ENCODE measurements at regions not wholly inside any gene's neighbourhood (a gene's known extent, or its start where the extent isn't known, plus 50 kb on each side); places are given as distances from the start of the nearest gene placed in this dataset.

GRCh38 chr10:29407280-29407858 lies 118.5 kb downstream of the LYZL1 start:
- Histone ChIP-seq H3K36me3 (ENCODE audit: insufficient read depth) (peaks cover 22% of the 10 kb centered on the region), H3F3A (replicated peaks; ENCODE audit: low read depth) (no peaks in the 10 kb centered on the region), H3K4me1 (ENCODE audit: insufficient read depth) (0 out of 2 replicates have a peak, but pooled peaks cover 3% of the 10 kb centered on the region), H3K79me2 (replicated peaks; ENCODE audit: insufficient read depth) (0 out of 2 replicates have a peak, but pooled peaks cover 3% of the 10 kb centered on the region), H4K20me1 (replicated peaks; ENCODE audit: insufficient read depth) (no peaks in the 10 kb centered on the region), H2AFZ (no peak overlapping the region), H3K27ac (ENCODE audit: low read depth) (no peak overlapping the region), H3K27me3 (ENCODE audit: insufficient read depth) (peaks cover 18% of the 10 kb centered on the region), H3K4me2 (no peak overlapping the region), H3K4me3 (no peak overlapping the region), H3K9me2 (ENCODE audit: insufficient read depth) (0 out of 2 replicates have a peak, but pooled peaks cover 5% of the 10 kb centered on the region)
- Mint-ChIP-seq H3K4me3 (no peak overlapping the region), H3K9me3 (peaks cover 62% of the 10 kb centered on the region), H3K36me3 (ENCODE audit: low read depth) (peaks cover 34% of the 10 kb centered on the region), H3K27ac (no peak overlapping the region), H3K27me3 (ENCODE audit: insufficient read depth, low read depth, poor library complexity) (peaks cover 12% of the 10 kb centered on the region), H3K4me1 (no peaks in the 10 kb centered on the region)
- DNase-seq (ENCODE audit: low spot score), result peak; percentile 63
- ATAC-seq, result no peak
- TF ChIP-seq ZNF114 (CRISPR knock-in tag; IDR thresholded peaks at IDR 0.05), result peak; percentile 31; the same call in 1 of the 2 replicates
- TF ChIP-seq EZH2 (IDR thresholded peaks at IDR 0.05; ENCODE audit: low read depth, unreplicated experiment), result no peak
